GM19397 (cell line): ENCODE measurements at regions not wholly inside any gene's neighbourhood (a gene's known extent, or its start where the extent isn't known, plus 50 kb on each side); places are given as distances from the start of the nearest gene placed in this dataset.

ENCODE experiments used
- ATAC-seq: cut with Tn5 transposase; IDR thresholded peaks from one replicate; pipeline ENCODE4 v1.9.1; 2021; ENCODE audit warnings: mild to moderate bottlenecking, moderate library complexity; ENCODE audit not compliant: unreplicated experiment

DNA sequence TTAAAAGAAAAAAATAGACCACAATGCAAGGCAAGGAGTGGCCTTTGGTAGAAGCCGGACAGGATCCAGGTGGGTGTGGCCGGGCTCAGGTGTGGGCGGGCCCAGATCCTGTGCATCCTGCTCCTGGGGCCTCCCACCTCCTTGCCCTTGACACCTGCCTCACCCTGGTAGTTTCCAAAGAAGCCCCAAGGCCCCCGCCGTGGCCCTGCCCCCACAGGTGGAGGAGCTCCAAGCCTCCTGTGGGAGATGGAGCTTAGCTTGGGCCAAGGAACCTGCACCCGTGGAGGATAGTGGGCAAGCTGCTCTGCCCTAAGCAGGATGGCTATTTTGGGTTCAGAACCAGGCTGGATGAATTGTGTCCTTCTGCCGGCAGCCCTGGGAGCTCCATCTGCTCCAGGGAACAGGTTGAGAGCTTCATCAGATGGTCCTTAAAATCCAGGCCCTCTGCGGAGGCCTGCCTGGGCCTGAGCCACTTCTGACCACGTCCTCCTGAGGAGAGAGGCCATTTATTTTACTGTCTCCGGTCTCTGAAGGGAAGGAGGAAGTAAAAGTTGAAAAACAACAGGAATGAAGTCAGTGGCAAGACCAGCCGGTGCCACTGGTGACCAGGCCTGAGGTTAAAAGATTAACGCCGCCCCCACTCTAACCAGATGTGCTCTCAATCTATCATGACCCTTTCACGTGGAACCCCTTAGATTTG is 53.9 kb upstream of the KLF13 start:
- ATAC-seq = no peak

DNA sequence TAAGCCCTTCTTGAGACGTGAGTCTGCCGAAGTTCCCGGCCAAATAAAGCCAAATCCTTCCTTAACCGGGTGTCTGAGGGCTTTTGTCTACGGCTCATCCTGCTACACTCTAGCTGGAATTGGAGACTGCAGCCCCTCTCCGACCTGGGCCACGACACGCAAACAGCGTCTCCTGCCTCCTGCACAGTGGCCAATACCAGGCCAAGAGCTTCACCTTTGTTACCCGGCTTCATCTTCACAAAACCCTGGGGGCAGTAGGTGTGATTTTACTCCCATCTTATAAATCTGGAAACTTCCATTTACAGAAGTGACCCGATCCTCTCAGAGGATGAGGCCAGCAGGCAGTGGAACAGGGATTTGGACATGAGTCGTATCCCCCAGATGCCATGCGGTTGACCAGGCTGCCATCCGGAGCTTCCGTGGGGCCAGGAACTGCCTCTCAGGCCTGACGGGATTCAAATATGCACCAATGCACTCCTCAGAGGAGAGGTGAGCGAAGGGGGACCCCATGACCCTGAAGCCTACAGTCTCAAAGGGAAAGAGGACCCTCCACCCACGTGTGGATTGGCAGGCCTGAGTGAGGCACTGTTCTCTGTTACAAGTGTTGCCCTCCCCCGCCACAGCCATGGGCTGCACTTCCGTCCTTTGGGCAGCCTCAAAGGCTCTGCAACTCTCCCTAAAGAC is 53.2 kb upstream of the KLF13 start:
- ATAC-seq = no peak

DNA sequence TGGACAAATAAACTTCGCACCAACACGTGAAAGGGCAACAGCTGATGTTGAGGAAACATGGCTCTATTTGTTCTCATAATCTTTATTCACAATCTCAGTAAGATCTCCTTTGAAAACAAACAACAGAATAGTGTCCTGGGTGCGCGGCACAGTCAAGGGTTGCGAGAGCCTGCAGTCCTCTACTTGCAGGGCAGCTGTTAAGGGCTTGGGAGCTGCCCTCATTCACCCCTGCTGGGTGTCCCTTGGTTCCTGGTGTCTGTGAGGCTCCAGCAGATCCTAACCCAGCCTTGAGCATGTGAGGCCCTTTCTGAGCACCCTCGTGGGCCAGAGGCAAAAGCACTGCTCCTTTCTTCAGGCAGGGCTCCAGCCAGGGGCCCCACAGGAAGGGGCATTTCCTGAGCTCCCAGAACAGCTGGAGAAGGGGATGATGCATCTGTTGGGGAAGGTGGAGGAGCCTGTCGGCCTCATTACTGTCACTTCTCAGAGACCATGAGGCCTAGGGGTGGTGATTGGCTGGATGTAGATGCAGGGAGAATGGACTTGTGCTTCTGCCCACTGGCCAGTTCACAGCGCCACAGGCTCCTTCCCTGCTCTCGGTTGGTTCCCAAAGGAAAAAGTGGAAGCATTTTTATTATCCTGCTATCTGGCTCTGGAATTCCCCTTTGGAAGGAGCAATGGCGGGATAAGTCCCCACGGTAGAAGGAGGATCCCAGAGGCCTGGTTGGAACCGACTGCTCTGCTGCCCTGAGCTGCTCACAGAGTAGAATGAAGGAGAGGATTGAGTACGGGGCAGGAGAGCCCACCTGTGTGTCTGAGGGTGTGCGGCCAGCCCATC is 51.9 kb upstream of the KLF13 start:
- ATAC-seq = no peak

DNA sequence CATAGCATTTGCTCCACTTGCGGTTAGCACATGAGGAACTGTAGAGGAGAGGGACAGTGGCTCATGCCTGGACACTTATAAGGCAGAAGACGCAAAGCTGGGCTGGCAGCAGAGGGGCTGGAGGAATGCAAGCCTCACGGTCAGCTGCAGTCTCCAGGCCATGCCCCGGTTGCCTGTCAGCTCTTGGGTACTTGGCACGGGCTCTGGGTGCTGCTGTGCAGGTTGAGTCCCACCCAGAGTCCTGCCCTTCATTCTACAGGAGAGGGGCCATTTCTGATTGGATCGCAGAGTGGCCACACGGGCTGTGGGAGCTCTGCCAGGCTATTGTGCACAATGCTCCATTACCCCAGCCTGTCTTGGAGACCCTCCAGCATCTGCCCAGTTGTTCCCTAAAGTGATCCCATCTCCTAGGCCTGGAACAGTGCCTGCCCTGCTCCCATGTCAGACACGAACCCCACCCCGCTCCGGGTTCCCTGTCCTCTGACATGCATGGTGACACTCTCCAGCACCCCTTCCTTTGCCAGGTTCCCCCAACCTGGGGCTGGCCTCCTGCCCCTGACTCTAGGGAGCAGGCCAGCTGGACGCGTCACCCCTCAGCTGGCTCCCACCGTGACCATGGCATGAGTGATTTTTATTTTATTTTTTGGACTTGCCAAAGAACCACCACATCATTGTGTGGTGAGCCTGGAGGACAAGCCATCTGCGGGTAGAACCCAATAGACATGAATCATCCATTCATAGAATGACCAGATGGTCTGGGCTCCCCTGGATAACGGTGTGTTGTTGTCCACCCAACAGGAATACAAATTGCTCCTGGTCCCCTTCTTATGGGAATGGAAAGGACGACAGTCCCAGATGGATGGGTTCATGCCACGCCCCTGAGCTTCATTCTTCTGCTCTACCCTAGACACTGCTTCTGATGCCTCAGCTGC is 51.0 kb upstream of the KLF13 start:
- ATAC-seq = no peak

DNA sequence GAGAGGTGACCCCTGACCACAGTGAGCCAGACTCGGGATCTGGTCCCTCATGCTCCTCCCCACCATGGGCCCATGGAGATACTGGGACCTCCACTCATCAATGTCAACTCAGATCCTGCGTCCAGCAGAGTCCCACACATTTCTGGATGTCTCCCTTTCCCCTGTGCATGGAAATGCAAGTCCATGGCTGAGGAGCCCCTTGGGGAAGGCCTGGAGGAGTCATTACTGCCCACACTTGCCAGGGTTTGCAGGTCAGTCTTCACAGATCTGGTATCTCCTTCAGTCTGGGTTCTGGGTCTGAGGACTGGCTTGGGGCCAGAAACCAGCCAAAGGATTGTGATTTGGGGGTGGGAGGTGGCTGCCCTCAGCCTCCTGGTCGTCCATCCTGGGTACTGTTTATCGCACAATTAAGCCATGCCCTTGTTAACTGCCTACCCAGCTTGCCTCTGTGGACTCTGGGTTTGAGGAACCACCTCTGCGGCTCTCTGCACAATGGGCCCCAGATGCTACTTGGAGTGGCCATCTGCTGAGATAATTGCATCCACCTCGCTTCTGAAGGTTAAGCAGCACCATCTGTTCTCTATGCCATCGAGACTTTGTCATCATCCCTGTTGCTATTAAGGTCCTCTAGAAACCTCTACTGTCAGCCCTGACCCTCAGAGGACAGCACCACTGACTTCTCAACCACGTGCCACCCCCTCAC is 49.9 kb upstream of the KLF13 start:
- ATAC-seq = no peak
